KMS-11 (cell line): ENCODE measurements at regions not wholly inside any gene's neighbourhood (a gene's known extent, or its start where the extent isn't known, plus 50 kb on each side); places are given as distances from the start of the nearest gene placed in this dataset.
A peak's percentile ranks its signal among the peaks of the same experiment; 100 is the strongest.

ENCODE experiments used
- H2AFZ ChIP-seq: fragments of 200-600 bp; sonication (generic); 2 replicates; pipeline ENCODE4 v1.6.1; 2016; ENCODE audit warnings: antibody characterized with exemption, mixed run types, low read depth
- H3K27ac ChIP-seq: fragments of 200-600 bp; sonication (generic); 2 replicates; pipeline ENCODE4 v1.6.1; 2016; ENCODE audit warnings: mild to moderate bottlenecking, mixed run types
- H3K27me3 ChIP-seq: fragments of 200-600 bp; sonication (generic); 2 replicates; pipeline ENCODE4 v1.6.1; 2017; ENCODE audit warnings: mild to moderate bottlenecking, low read depth, mixed run types, moderate library complexity; ENCODE audit not compliant: insufficient read depth
- H3K36me3 ChIP-seq: fragments of 200-600 bp; sonication (generic); 2 replicates; pipeline ENCODE4 v1.6.1; 2017; ENCODE audit warnings: mild to moderate bottlenecking, mixed run types; ENCODE audit not compliant: insufficient read depth
- H3K4me1 ChIP-seq: fragments of 200-600 bp; sonication (generic); 2 replicates; pipeline ENCODE4 v1.6.1; 2016; ENCODE audit warnings: mild to moderate bottlenecking, low read depth, mixed run types; ENCODE audit not compliant: poor library complexity, severe bottlenecking
- H3K4me2 ChIP-seq: fragments of 200-600 bp; sonication (generic); 2 replicates; pipeline ENCODE4 v1.7.0; 2016; ENCODE audit warnings: mild to moderate bottlenecking, mixed run types
- H3K4me3 ChIP-seq: fragments of 200-600 bp; sonication (generic); IDR thresholded peaks from 2 replicates; pipeline ENCODE4 v1.6.1; 2017; ENCODE audit warnings: low read depth, low read length, mixed read lengths; ENCODE audit not compliant: insufficient read depth
- H3K79me2 ChIP-seq: fragments of 200-600 bp; sonication (generic); 2 replicates; pipeline ENCODE4 v1.6.1; 2016; ENCODE audit warnings: low read depth, mixed run types; ENCODE audit not compliant: insufficient read depth
- H3K9ac ChIP-seq: fragments of 200-600 bp; sonication (generic); 2 replicates; pipeline ENCODE4 v1.6.1; 2016; ENCODE audit warnings: mild to moderate bottlenecking, mixed run types
- H4K20me1 ChIP-seq: fragments of 200-600 bp; sonication (generic); 2 replicates; pipeline ENCODE4 v1.6.1; 2016; ENCODE audit warnings: mild to moderate bottlenecking, mixed run types; ENCODE audit not compliant: insufficient read depth
- CTCF ChIP-seq: fragments of 200-600 bp; sonication (generic); conservative IDR thresholded peaks from 2 replicates; pipeline ENCODE4 v1.6.1; 2017; ENCODE audit warnings: low read depth, mild to moderate bottlenecking, antibody characterized with exemption, low read length, moderate library complexity, mixed read lengths

- H3K9ac ChIP-seq: no peak overlapping the region
- no peaks in the 10 kb centered on the region for H3K36me3 ChIP-seq
- H2AFZ ChIP-seq: no peak overlapping the region
- H3K4me3 ChIP-seq: no peak overlapping the region
- TF ChIP-seq CTCF: no peak
- H4K20me1 ChIP-seq: no peaks in the 10 kb centered on the region
- no peak overlapping the region for H3K4me2 ChIP-seq
- no peaks in the 10 kb centered on the region for H3K27me3 ChIP-seq
- peaks cover 8% of the 10 kb centered on the region for H3K4me1 ChIP-seq
- H3K27ac ChIP-seq: no peak overlapping the region
- no peaks in the 10 kb centered on the region for H3K79me2 ChIP-seq
Observed at GRCh38 chr6:90701146-90701781, 114.4 kb upstream of the MAP3K7 start.

- no peaks in the 10 kb centered on the region for H3K27me3 ChIP-seq
- no peaks in the 10 kb centered on the region for H3K79me2 ChIP-seq
- no peak overlapping the region for H3K4me2 ChIP-seq
- H3K4me1 ChIP-seq: no peaks in the 10 kb centered on the region
- H3K27ac ChIP-seq: no peak overlapping the region
- no peak overlapping the region for H3K4me3 ChIP-seq
- H3K9ac ChIP-seq: no peak overlapping the region
- no peaks in the 10 kb centered on the region for H3K36me3 ChIP-seq
- H4K20me1 ChIP-seq: no peaks in the 10 kb centered on the region
- no peak overlapping the region for H2AFZ ChIP-seq
- TF ChIP-seq CTCF: no peak
Observed at GRCh38 chr6:90695316-90695715, 108.4 kb upstream of the MAP3K7 start.

GRCh38 chr6:90694802-90695201 lies 107.9 kb upstream of the MAP3K7 start:
- no peak overlapping the region for H3K4me3 ChIP-seq
- H3K27me3 ChIP-seq: no peaks in the 10 kb centered on the region
- H2AFZ ChIP-seq: no peak overlapping the region
- no peak overlapping the region for H3K9ac ChIP-seq
- H3K4me1 ChIP-seq: no peaks in the 10 kb centered on the region
- H3K27ac ChIP-seq: no peak overlapping the region
- TF ChIP-seq CTCF: no peak
- no peaks in the 10 kb centered on the region for H3K79me2 ChIP-seq
- H4K20me1 ChIP-seq: no peaks in the 10 kb centered on the region
- no peak overlapping the region for H3K4me2 ChIP-seq
- no peaks in the 10 kb centered on the region for H3K36me3 ChIP-seq

- Histone ChIP-seq H3K9ac (no peak overlapping the region), H2AFZ (no peak overlapping the region), H3K4me1 (no peaks in the 10 kb centered on the region), H3K27me3 (no peaks in the 10 kb centered on the region), H3K36me3 (no peaks in the 10 kb centered on the region), H3K4me3 (no peak overlapping the region), H3K4me2 (no peak overlapping the region), H3K79me2 (no peaks in the 10 kb centered on the region), H3K27ac (no peak overlapping the region), H4K20me1 (no peaks in the 10 kb centered on the region)
- TF ChIP-seq CTCF: peak; percentile 52
Observed at GRCh38 chr6:90691823-90692222, 105.0 kb upstream of the MAP3K7 start.
